ENCODE measurements at regions not wholly inside any gene's neighbourhood (a gene's known extent, or its start where the extent isn't known, plus 50 kb on each side); places are given as distances from the start of the nearest gene placed in this dataset.

DNA sequence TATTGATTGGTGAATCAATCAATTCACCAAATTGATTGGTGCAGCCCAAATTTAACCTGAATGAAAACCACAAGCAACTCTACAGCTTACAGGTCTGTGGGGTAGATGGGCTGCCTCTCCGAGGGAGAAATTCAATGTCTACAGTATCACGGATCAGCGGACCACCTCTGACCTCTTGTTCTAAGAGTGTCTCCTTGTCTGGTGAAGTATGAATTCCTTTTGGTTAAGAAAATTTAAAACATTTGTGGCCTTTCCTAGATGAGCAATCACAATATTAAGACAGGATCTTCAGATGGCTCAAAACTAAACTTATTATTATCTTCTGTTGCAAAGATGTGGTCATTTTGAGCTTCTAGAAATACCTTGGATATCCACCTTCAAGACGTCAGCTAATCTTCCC is 153.3 kb downstream of the IL15 start:
- TF ChIP-seq POLR2A (IDR thresholded peaks at IDR 0.05; ENCODE audit: low read length) = no peak
- TF ChIP-seq GATA1 (IDR thresholded peaks at IDR 0.05; ENCODE audit: low read depth, low read length) = no peak
